ENCODE measurements at regions not wholly inside any gene's neighbourhood (a gene's known extent, or its start where the extent isn't known, plus 50 kb on each side); places are given as distances from the start of the nearest gene placed in this dataset.

GRCh38 chr11:33984682-33985389 is 66.7 kb upstream of the CAPRIN1 start:
- H3K27me3 Mint-ChIP-seq: peaks cover 10% of the 10 kb centered on the region
- H3K36me3 Mint-ChIP-seq (ENCODE audit: insufficient read depth): no peaks in the 10 kb centered on the region
- H3K27ac Mint-ChIP-seq: no peak overlapping the region
- H3K4me1 Mint-ChIP-seq (ENCODE audit: low read depth): no peaks in the 10 kb centered on the region
- no peak for TF ChIP-seq CTCF (IDR thresholded peaks at IDR 0.05; ENCODE audit: unreplicated experiment)
- no peaks in the 10 kb centered on the region for H3K9me3 Mint-ChIP-seq (ENCODE audit: low read depth)
- H3K4me3 Mint-ChIP-seq (ENCODE audit: low read depth): no peak overlapping the region
- no peak for DNase-seq (ENCODE audit: low spot score, unreplicated experiment)

GRCh38 chr11:33982661-33983060 is 68.9 kb upstream of the CAPRIN1 start:
- DNase-seq (ENCODE audit: low spot score, unreplicated experiment): no peak
- Mint-ChIP-seq H3K4me3 (ENCODE audit: low read depth) (no peak overlapping the region), H3K27me3 (peaks cover 15% of the 10 kb centered on the region), H3K36me3 (ENCODE audit: insufficient read depth) (no peaks in the 10 kb centered on the region), H3K9me3 (ENCODE audit: low read depth) (no peaks in the 10 kb centered on the region), H3K27ac (no peak overlapping the region), H3K4me1 (ENCODE audit: low read depth) (no peaks in the 10 kb centered on the region)
- TF ChIP-seq CTCF (IDR thresholded peaks at IDR 0.05; ENCODE audit: unreplicated experiment): no peak

DNA sequence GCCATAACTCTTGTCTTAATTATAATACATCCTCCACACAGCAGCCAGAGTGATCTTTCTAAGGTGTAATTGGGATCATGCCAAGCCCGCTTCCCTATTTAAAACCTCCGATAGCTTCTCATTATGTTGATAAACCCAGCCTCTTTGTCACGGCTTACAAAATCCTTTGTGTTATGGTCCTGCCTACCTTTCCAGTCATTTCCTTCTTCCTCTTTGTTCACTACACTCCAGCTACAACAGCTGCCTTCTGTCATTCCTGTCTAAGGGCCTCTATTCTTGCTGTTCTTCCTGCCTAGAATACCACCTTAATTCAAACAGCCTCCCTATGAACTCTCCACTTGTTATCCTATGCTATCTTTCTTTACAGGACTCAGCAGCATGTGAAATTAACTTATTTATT is 70.6 kb upstream of the CAPRIN1 start:
- Mint-ChIP-seq H3K36me3 (ENCODE audit: insufficient read depth) (no peaks in the 10 kb centered on the region), H3K27me3 (peaks cover 15% of the 10 kb centered on the region), H3K27ac (no peak overlapping the region), H3K9me3 (ENCODE audit: low read depth) (no peaks in the 10 kb centered on the region), H3K4me1 (ENCODE audit: low read depth) (no peaks in the 10 kb centered on the region), H3K4me3 (ENCODE audit: low read depth) (no peak overlapping the region)
- TF ChIP-seq CTCF (IDR thresholded peaks at IDR 0.05; ENCODE audit: unreplicated experiment): no peak
- DNase-seq (ENCODE audit: low spot score, unreplicated experiment): no peak

- no peak overlapping the region for H3K27ac Mint-ChIP-seq
- TF ChIP-seq CTCF (IDR thresholded peaks at IDR 0.05; ENCODE audit: unreplicated experiment): no peak
- H3K9me3 Mint-ChIP-seq (ENCODE audit: low read depth): no peaks in the 10 kb centered on the region
- no peak overlapping the region for H3K4me3 Mint-ChIP-seq (ENCODE audit: low read depth)
- no peak for DNase-seq (ENCODE audit: low spot score, unreplicated experiment)
- H3K27me3 Mint-ChIP-seq: peaks cover 23% of the 10 kb centered on the region
- H3K36me3 Mint-ChIP-seq (ENCODE audit: insufficient read depth): no peaks in the 10 kb centered on the region
- no peaks in the 10 kb centered on the region for H3K4me1 Mint-ChIP-seq (ENCODE audit: low read depth)
These were observed 73.2 kb upstream of the CAPRIN1 start for GRCh38 chr11:33978376-33978775.

- DNase-seq (ENCODE audit: low spot score, unreplicated experiment): no peak
- Mint-ChIP-seq H3K4me1 (ENCODE audit: low read depth) (no peaks in the 10 kb centered on the region), H3K36me3 (ENCODE audit: insufficient read depth) (no peaks in the 10 kb centered on the region), H3K27me3 (peaks cover 23% of the 10 kb centered on the region), H3K9me3 (ENCODE audit: low read depth) (no peaks in the 10 kb centered on the region), H3K27ac (no peak overlapping the region), H3K4me3 (ENCODE audit: low read depth) (no peak overlapping the region)
- TF ChIP-seq CTCF (IDR thresholded peaks at IDR 0.05; ENCODE audit: unreplicated experiment): no peak
These were observed 73.9 kb upstream of the CAPRIN1 start for GRCh38 chr11:33977676-33978075.

Data from progenitor cell of endocrine pancreas (in vitro differentiated cells).